A549 (cell line): ENCODE measurements at regions not wholly inside any gene's neighbourhood (a gene's known extent, or its start where the extent isn't known, plus 50 kb on each side); places are given as distances from the start of the nearest gene placed in this dataset.

Source experiments
- ATAC-seq, 2 experiments: fragments of 200-7000 bp in 1 of 2; fragments of >200 bp in 1 of 2; cut with Nextera tagmentation in 1 of 2; cut with Tn5 transposase in 1 of 2; 3 replicates each; pipeline versions ENCODE4 v1.8.0 to v1.9.1; 2018 to 2020; ENCODE audit warnings: mild to moderate bottlenecking in 1 of 2, moderate library complexity in 1 of 2
- CTCF ChIA-PET: fragments of 300-600 bp; sonication (Branson Sonifier 250); formaldehyde crosslinking; extraction: SDS; loops from one replicate; lab custom pipeline; 2021; ENCODE audit warnings: antibody characterized with exemption, inconsistent platforms; lab: Yijun Ruan, JAX
- POLR2A ChIA-PET: fragments of 350-600 bp; formaldehyde crosslinking; extraction: SDS; loops from one replicate; lab custom pipeline; 2021; ENCODE audit warnings: antibody characterized with exemption, inconsistent platforms; lab: Yijun Ruan, JAX
- DNase-seq, 2 experiments: peaks; one replicate each; pipeline versions ENCODE4 v3.0.0 to v3.0.0-alpha.2; 2011 to 2016; ENCODE audit warnings: low read depth in 1 of 2, low spot score in 1 of 2
- FAIRE-seq: peaks from 2 replicates; lab custom pipeline; 2011; peaks lifted over from hg19 to GRCh38; lab: Jason Lieb, UNC
- H3K27ac ChIP-seq, 2 experiments: fragments of >200 bp; sonication (Bioruptor Twin); formaldehyde crosslinking; 3 replicates each; pipeline ENCODE4 v1.5.1; 2016 to 2017
- H3K4me1 ChIP-seq: fragments of >200 bp; sonication (Bioruptor Twin); formaldehyde crosslinking; 3 replicates; pipeline ENCODE4 v1.6.1; 2016
- H3K4me2 ChIP-seq: fragments of >200 bp; sonication (Bioruptor Twin); formaldehyde crosslinking; 3 replicates; pipeline ENCODE4 v1.6.1; 2016
- H3K4me3 ChIP-seq: fragments of >200 bp; sonication (Bioruptor Twin); formaldehyde crosslinking; 3 replicates; pipeline ENCODE4 v1.5.1; 2016
- H3K9me3 ChIP-seq: fragments of >200 bp; sonication (Bioruptor Twin); formaldehyde crosslinking; 3 replicates; pipeline ENCODE4 v1.6.1; 2016
- ATOH8 ChIP-seq: fragments of 250-450 bp; sonication (Bioruptor Pico); IDR thresholded peaks from 2 replicates; pipeline ENCODE4 v1.5.0; 2020; ENCODE audit warnings: low read depth, mild to moderate bottlenecking, moderate library complexity
- BCL3 ChIP-seq: fragments of >200 bp; sonication (Bioruptor Twin); formaldehyde crosslinking; IDR thresholded peaks from 3 replicates; pipeline ENCODE4 v1.6.1; 2016
- BHLHE40 ChIP-seq: IDR thresholded peaks from 2 replicates; pipeline ENCODE4 v1.6.1; 2012; ENCODE audit warnings: low read depth, low read length, inconsistent platforms
- CEBPB ChIP-seq, 2 experiments: fragments of >200 bp in 1 of 2; sonication (Bioruptor Twin) in 1 of 2; formaldehyde crosslinking in 1 of 2; IDR thresholded peaks; 2 replicates each; pipeline ENCODE4 v1.6.1; 2012 to 2016
- CTCF ChIP-seq: fragments of >200 bp; sonication (Bioruptor Twin); formaldehyde crosslinking; IDR thresholded peaks from 3 replicates; pipeline ENCODE4 v1.5.1; 2016
- EHF ChIP-seq: fragments of 250-450 bp; sonication (Bioruptor Pico); IDR thresholded peaks from 2 replicates; pipeline ENCODE4 v1.5.0; 2020; ENCODE audit warnings: mild to moderate bottlenecking
- FOSL2 ChIP-seq, 2 experiments: fragments of 450-650 bp in 1 of 2; fragments of >200 bp in 1 of 2; sonication (Bioruptor Twin) in 1 of 2; formaldehyde crosslinking; IDR thresholded peaks; 2 replicates each; pipeline versions ENCODE4 v1.5.0 to v1.6.1; 2016 to 2020; ENCODE audit warnings: mild to moderate bottlenecking in 1 of 2, moderate library complexity in 1 of 2
- FOXS1 ChIP-seq: fragments of 250-450 bp; sonication (Bioruptor Pico); IDR thresholded peaks from 2 replicates; pipeline ENCODE4 v1.5.0; 2020; ENCODE audit warnings: mild to moderate bottlenecking, moderate library complexity
- HMGXB4 ChIP-seq: fragments of 250-450 bp; sonication (Bioruptor Pico); IDR thresholded peaks from 2 replicates; pipeline ENCODE4 v1.5.0; 2021; ENCODE audit warnings: mild to moderate bottlenecking, moderate library complexity, borderline replicate concordance
- HOXB13 ChIP-seq: fragments of 250-450 bp; sonication (Bioruptor Pico); IDR thresholded peaks from 2 replicates; pipeline ENCODE4 v1.5.0; 2020; ENCODE audit warnings: low read depth, mild to moderate bottlenecking, moderate library complexity
- JUNB ChIP-seq: fragments of >200 bp; sonication (Bioruptor Twin); formaldehyde crosslinking; IDR thresholded peaks from 2 replicates; pipeline ENCODE4 v1.6.1; 2016
- KDM5A ChIP-seq: fragments of 200-600 bp; sonication (generic); IDR thresholded peaks from 2 replicates; pipeline ENCODE4 v1.6.1; 2016; ENCODE audit warnings: antibody characterized with exemption, mild to moderate bottlenecking
- MAFK ChIP-seq: fragments of 450-650 bp; IDR thresholded peaks from 2 replicates; pipeline ENCODE4 v1.6.1; 2014; ENCODE audit not compliant: partially characterized antibody
- MAZ ChIP-seq: fragments of 150-350 bp; IDR thresholded peaks from 2 replicates; pipeline ENCODE4 v1.6.1; 2014; ENCODE audit warnings: antibody characterized with exemption, low read depth, low read length, borderline replicate concordance
- MYC ChIP-seq: IDR thresholded peaks from 2 replicates; pipeline ENCODE4 v1.6.1; 2012; ENCODE audit warnings: mild to moderate bottlenecking, inconsistent platforms, low read length, improper control_type of control experiment, borderline replicate concordance
- NR3C1 ChIP-seq: fragments of >200 bp; sonication (Bioruptor Twin); formaldehyde crosslinking; IDR thresholded peaks from 3 replicates; pipeline ENCODE4 v1.6.1; 2017
- POLR2A ChIP-seq: IDR thresholded peaks from 2 replicates; pipeline ENCODE4 v1.6.1; 2012; ENCODE audit warnings: mild to moderate bottlenecking, low read length
- POLR2AphosphoS2 ChIP-seq: conservative IDR thresholded peaks from 2 replicates; pipeline ENCODE4 v1.6.1; 2012; ENCODE audit warnings: low read length, improper control_type of control experiment, inconsistent platforms
- RAD21 ChIP-seq, 2 experiments: fragments of >200 bp in 1 of 2; sonication (Bioruptor Twin) in 1 of 2; formaldehyde crosslinking in 1 of 2; IDR thresholded peaks in 1 of 2; conservative IDR thresholded peaks in 1 of 2; 2 replicates in 1 of 2; 3 replicates in 1 of 2; pipeline ENCODE4 v1.6.1; 2012 to 2018; ENCODE audit warnings: inconsistent platforms in 1 of 2
- RFX5 ChIP-seq: fragments of 450-650 bp; IDR thresholded peaks from 2 replicates; pipeline ENCODE4 v1.7.1; 2014; ENCODE audit warnings: antibody characterized with exemption, mild to moderate bottlenecking, moderate library complexity
- SMC3 ChIP-seq: fragments of >200 bp; sonication (Bioruptor Twin); formaldehyde crosslinking; IDR thresholded peaks from 3 replicates; pipeline ENCODE4 v1.6.1; 2018; ENCODE audit warnings: inconsistent platforms
- USF2 ChIP-seq: fragments of 450-650 bp; IDR thresholded peaks from 2 replicates; pipeline ENCODE4 v1.6.1; 2014; ENCODE audit warnings: antibody characterized with exemption
- WGBS: methylation state at CpG from one replicate; pipeline ENCODE4 v1.1.6; 2017; ENCODE audit errors: missing lambda C conversion rate; 5-methylcytosine and 5-hydroxymethylcytosine counted together

- 53% methylated on average over 4 of the region's 4 CpGs for WGBS
- ATAC-seq (peak in 1 of 2 experiments; percentile 35; a peak in 1 of 6 replicates), FAIRE-seq (no peak), DNase-seq (no peak)
- no peaks in the 10 kb centered on the region for H3K9me3 ChIP-seq
- CTCF ChIA-PET: interaction anchor here (0.7 to 1.2 kb wide), 2 partner anchors 364 to 559 kb away, joined by 3 read pairs; no protein-coding TSS in a partner anchor
- H3K4me3 ChIP-seq: no peak overlapping the region
- no peak overlapping the region for H3K4me2 ChIP-seq
- no peak overlapping the region for H3K27ac ChIP-seq
- no peaks in the 10 kb centered on the region for H3K4me1 ChIP-seq
- TF ChIP-seq FOXS1 (CRISPR knock-in tag) (no peak), JUNB (no peak), KDM5A (no peak), POLR2AphosphoS2 (no peak), MAFK (no peak), MYC (no peak), HMGXB4 (CRISPR knock-in tag) (no peak), CEBPB (IDR thresholded peaks at IDR 0.05) (no peak), EHF (CRISPR knock-in tag) (no peak), NR3C1 (no peak), BHLHE40 (no peak), FOSL2 (IDR thresholded peaks at IDR 0.05) (no peak), FOSL2 (CRISPR knock-in tag; IDR thresholded peaks at IDR 0.05) (no peak), POLR2A (no peak), HOXB13 (no peak)
- POLR2A ChIA-PET: no interaction called here
These were observed 324.0 kb upstream of the PLET1 start for GRCh38 chr11:112584672-112585071.

GRCh38 chr11:112587664-112588063 is 327.0 kb upstream of the PLET1 start:
- WGBS: 35% methylated on average over 5 of the region's 5 CpGs
- DNase-seq: no peak
- Histone ChIP-seq H3K4me2 (no peak overlapping the region), H3K4me1 (no peaks in the 10 kb centered on the region), H3K9me3 (no peaks in the 10 kb centered on the region), H3K4me3 (no peak overlapping the region), H3K27ac (no peak overlapping the region)
- no peak for ATAC-seq
- TF ChIP-seq USF2: no peak
- TF ChIP-seq ATOH8 (CRISPR knock-in tag): no peak
- TF ChIP-seq MAZ: no peak
- no peak for TF ChIP-seq RFX5
- CTCF ChIA-PET: interaction anchor here (0.5 to 3.6 kb wide), 27 partner anchors 9 to 709 kb away, joined by 3 to 44 read pairs (median 4); no protein-coding TSS in a partner anchor
- FAIRE-seq: no peak
- POLR2A ChIA-PET: no interaction called here

- ChIA-PET POLR2A (no interaction called here), CTCF (interaction anchor here (0.5 to 3.6 kb wide), 37 partner anchors 10 to 708 kb away, joined by 3 to 44 read pairs (median 3); no protein-coding TSS in a partner anchor)
- Histone ChIP-seq H3K4me1 (no peaks in the 10 kb centered on the region), H3K4me3 (no peak overlapping the region), H3K27ac (no peak overlapping the region), H3K4me2 (peak overlapping the region; percentile 52; the same call in 2 of the 3 replicates), H3K9me3 (no peaks in the 10 kb centered on the region)
- ATAC-seq (peak; percentile 86 to 94; a peak in 5 of 6 replicates), FAIRE-seq (no peak), DNase-seq (peak; percentile 44 to 69)
- no peak for TF ChIP-seq BCL3
- peak; percentile 56; the same call in 2 of the 3 replicates for TF ChIP-seq SMC3
- no peak for TF ChIP-seq HOXB13
- TF ChIP-seq CTCF: peak; percentile 51
- TF ChIP-seq RAD21 (conservative IDR thresholded peaks at IDR 0.05 in 1 of 2, IDR thresholded peaks at IDR 0.05 in 1 of 2): peak; percentile 60 to 63
- WGBS: 16% methylated on average over 5 of the region's 5 CpGs
These were observed 327.6 kb upstream of the PLET1 start for GRCh38 chr11:112588252-112588694.
